AG04449 (cell line): ENCODE measurements at regions not wholly inside any gene's neighbourhood (a gene's known extent, or its start where the extent isn't known, plus 50 kb on each side); places are given as distances from the start of the nearest gene placed in this dataset.

ENCODE experiments used
- CTCF ChIA-PET: fragments of 350-600 bp; formaldehyde crosslinking; extraction: SDS; loops from one replicate; lab custom pipeline; 2021; ENCODE audit warnings: antibody characterized with exemption; lab: Yijun Ruan, JAX
- POLR2A ChIA-PET: fragments of 400-600, 350-600 bp; formaldehyde crosslinking; extraction: SDS; loops from one replicate; lab custom pipeline; 2020; ENCODE audit warnings: antibody characterized with exemption, inconsistent platforms; lab: Yijun Ruan, JAX
- DNase-seq: peaks from one replicate; pipeline ENCODE4 v3.0.0-alpha.2; 2010; ENCODE audit warnings: low read depth, low spot score
- H3K4me3 ChIP-seq: 2 replicates; pipeline ENCODE4 v1.5.1; 2011; ENCODE audit warnings: low read depth, mild to moderate bottlenecking, control low read depth, low read length
- TF ChIP-seq, protein P1 (sequence below): IDR thresholded peaks from one replicate; pipeline ENCODE4 v1.5.1; 2011; ENCODE audit warnings: mild to moderate bottlenecking, moderate library complexity, low read length, control low read depth, inconsistent platforms; ENCODE audit not compliant: insufficient read depth; ENCODE audit errors: missing control alignments

DNA sequence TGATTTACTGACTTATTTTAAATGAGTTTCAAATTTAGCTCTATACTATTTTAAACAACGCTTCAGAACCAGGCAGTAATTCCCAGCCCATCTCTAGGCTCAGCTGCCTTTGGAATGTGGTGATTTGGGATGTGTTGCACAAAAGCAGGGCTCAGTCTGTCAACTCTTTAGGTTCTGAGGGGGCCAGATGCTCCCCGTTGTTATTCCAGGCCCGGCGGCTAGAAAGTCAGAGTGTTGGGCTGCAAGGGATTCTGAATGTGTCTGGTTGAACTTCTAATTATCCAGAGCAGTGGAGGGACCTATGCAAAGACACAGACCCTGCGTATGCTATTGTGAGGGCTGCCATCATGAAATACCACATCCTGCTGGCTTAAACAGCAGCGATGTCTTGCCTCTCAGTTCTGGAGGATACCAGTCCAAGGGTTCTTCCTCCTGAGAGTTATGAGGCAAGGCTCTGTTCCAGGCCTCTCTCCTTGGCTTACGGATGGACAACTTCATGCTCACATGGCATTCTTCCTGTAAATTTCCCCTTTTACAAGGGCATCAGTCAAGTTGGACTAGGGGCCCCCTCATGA lies 123.2 kb upstream of the TRIM2 start:
- ChIA-PET POLR2A (no interaction called here), CTCF (interaction anchor here (0.8 to 8.9 kb wide), 7 partner anchors 8 to 493 kb away, joined by 3 to 319 read pairs (median 6); no protein-coding TSS in a partner anchor)
- no peak for DNase-seq
- TF ChIP-seq, protein P1, sequence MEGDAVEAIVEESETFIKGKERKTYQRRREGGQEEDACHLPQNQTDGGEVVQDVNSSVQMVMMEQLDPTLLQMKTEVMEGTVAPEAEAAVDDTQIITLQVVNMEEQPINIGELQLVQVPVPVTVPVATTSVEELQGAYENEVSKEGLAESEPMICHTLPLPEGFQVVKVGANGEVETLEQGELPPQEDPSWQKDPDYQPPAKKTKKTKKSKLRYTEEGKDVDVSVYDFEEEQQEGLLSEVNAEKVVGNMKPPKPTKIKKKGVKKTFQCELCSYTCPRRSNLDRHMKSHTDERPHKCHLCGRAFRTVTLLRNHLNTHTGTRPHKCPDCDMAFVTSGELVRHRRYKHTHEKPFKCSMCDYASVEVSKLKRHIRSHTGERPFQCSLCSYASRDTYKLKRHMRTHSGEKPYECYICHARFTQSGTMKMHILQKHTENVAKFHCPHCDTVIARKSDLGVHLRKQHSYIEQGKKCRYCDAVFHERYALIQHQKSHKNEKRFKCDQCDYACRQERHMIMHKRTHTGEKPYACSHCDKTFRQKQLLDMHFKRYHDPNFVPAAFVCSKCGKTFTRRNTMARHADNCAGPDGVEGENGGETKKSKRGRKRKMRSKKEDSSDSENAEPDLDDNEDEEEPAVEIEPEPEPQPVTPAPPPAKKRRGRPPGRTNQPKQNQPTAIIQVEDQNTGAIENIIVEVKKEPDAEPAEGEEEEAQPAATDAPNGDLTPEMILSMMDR = no peak
- no peak overlapping the region for H3K4me3 ChIP-seq

DNA sequence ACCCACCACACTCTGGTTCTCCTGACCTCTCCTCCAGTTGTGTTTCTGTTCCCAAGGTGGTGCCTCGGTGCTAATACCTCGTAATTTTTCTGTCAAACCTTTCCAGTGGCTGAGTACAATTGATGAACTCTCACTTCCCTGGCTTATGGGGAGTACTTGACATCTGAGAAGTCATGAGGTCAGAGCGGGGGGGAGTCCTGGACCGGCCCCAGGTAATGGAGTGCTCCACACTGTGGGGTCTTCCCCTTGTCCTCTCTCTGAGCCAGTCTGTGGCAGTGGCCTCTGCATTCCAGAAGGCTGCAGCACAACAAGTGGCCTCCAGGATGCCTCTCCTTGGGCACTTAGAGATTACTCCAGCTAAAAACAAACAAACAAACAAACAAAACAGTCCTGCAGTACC lies 122.5 kb upstream of the TRIM2 start:
- TF ChIP-seq, protein P1 = no peak
- CTCF ChIA-PET = interaction anchor here (0.8 to 8.9 kb wide), 7 partner anchors 15 to 492 kb away, joined by 3 to 319 read pairs (median 6); no protein-coding TSS in a partner anchor
- H3K4me3 ChIP-seq = no peak overlapping the region
- DNase-seq = no peak
- POLR2A ChIA-PET = no interaction called here

DNA sequence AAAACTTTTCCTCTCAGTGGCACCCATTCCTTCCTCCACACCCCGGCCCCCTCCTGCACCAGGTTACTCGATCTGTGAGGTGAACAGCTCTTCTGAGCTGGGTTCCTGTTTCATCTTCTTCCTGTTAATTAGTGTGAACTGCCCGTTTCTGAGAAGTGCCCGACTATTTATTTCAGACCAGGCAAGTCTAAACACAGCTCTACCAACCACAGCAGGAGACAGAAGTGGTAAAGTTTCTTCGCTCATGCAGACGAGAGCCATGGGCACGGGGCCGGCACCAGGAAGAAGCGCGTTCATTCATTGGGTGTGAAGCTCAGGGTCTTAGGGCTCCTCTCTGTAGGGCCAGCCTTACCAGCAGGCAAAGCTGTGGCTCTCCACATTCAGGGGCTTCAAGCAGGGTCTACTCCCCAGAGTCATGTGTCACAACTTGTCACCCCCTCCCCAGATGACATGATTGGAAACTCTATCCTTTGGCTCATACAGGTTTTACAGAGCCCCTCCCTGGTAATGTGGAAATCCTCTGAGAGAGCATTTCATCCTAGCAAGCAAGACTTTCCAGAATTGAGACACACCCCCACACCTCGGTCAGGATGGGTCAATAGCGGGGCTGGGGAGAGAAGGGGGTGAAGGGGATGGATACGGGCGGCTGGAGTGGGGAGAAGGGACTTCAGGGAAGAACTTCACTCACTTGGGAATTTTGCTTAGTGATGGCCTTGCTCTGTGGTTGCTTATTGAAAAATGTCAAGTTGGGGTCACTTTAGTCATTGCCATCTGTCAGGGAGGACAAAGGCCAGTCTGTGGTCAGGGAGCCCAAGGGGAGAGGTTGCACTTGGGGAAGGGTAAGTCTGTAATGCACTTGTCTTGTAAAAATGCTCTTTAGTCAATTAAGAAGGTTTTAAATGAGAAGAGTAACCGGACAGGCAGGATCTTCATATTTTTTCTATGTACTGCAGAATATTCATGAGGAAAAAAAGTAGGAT lies 121.6 kb upstream of the TRIM2 start:
- ChIA-PET CTCF (interaction anchor here (0.7 to 8.9 kb wide), 57 partner anchors 9 to 567 kb away, joined by 3 to 319 read pairs (median 5); partner anchors contain the start of genes ARFIP1 and TIGD4), POLR2A (no interaction called here)
- no peak for DNase-seq
- H3K4me3 ChIP-seq = no peak overlapping the region
- TF ChIP-seq, protein P1 = no peak

DNA sequence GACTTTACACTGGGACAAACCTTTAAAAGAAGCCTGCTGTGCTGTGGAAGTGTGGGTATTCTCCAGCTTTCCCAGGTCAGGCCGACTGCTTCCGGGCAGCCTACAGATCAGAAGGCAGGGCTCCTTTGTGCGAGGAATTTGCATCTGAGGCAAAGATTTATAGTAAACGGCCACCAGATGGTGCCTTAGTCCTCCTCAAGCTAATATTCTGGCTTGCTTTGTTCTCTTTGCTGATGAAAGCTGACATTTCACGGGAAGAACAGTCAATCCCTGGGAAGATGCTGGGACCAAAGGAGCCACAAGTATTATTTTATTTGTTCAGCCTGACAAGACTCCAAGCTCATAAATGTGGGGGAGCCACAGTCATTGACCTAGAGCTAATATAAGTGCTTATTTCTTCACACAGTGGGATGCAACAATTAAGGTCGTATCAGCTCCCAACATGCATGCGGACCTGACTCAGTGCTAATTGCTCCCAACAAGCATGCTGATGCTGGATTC lies 120.7 kb upstream of the TRIM2 start:
- no peak overlapping the region for H3K4me3 ChIP-seq
- peak; percentile 31 for DNase-seq
- TF ChIP-seq, protein P1 = peak; percentile 59
- ChIA-PET CTCF (interaction anchor here (0.7 to 8.9 kb wide), 58 partner anchors 9 to 566 kb away, joined by 3 to 319 read pairs (median 5); partner anchors contain the start of genes ARFIP1 and TIGD4), POLR2A (no interaction called here)

DNA sequence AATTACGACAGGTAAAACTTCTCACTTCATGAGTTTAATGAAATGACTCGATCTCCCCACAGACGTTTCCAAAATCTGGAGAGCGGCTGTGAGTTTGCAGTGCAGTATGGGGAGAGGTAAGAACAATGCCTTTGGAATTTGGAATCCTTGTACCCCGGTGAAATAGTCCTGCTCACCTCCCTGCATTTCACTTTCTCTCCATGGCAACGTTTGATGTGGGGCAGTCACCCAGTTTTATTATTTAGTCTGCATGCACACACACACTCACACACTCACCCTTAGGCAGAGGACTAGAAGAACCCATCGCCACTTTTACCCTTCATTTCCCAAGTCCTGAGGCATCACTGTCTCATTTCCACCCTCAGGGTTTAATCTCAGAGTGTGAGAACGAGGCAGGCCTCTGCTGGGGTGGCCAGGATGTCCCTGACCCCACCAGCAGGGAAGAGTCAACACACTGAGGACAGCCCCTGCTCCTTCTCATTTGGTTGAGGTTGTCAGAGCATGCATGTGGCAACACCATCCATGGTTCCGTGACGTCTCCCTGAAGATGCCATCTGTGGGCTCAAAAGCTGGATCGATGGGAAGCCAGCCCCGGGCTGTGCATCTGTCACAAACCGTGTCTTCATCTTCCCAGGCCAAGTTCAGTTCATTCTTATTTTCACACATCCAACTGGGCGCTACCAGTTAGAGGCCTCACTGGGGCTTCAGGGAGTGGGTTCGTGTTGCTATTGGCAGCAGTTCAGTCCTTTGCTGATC lies 119.8 kb upstream of the TRIM2 start:
- POLR2A ChIA-PET = no interaction called here
- CTCF ChIA-PET = interaction anchor here (0.7 to 8.9 kb wide), 47 partner anchors 8 to 563 kb away, joined by 3 to 319 read pairs (median 6); partner anchors contain the start of genes ARFIP1 and TIGD4
- H3K4me3 ChIP-seq = no peak overlapping the region
- no peak for DNase-seq
- TF ChIP-seq, protein P1 = no peak
